K562 (cell line): ENCODE measurements at regions not wholly inside any gene's neighbourhood (a gene's known extent, or its start where the extent isn't known, plus 50 kb on each side); places are given as distances from the start of the nearest gene placed in this dataset.

Source experiments
- ATAC-seq: fragments of 200-7000 bp; cut with Tn5 transposase; 3 replicates; pipeline ENCODE4 v1.9.1; 2020; ENCODE audit warnings: moderate library complexity
- BruUV-seq: library from RNA; stranded (reverse); fragments of 400-500 nt; replicated peaks from 2 replicates; lab custom pipeline; 2021; lab: Mats Ljungman, UMichigan
- CTCF ChIA-PET: fragments of 300-600 bp; formaldehyde crosslinking; extraction: SDS; loops from one replicate; lab custom pipeline; 2021; ENCODE audit warnings: low intra/inter-chr PET ratio; lab: Yijun Ruan, JAX
- POLR2A ChIA-PET: fragments of 300-600, 350-650 bp; sonication (Branson Sonifier 250); formaldehyde crosslinking; extraction: SDS; loops from one replicate; lab custom pipeline; 2021; ENCODE audit warnings: antibody characterized with exemption, inconsistent platforms; lab: Yijun Ruan, JAX
- DNase-seq, 4 experiments: peaks; one replicate each; pipeline versions ENCODE4 v3.0.0 to v3.0.0-alpha.2; 2011 to 2018; ENCODE audit warnings: low spot score in 3 of 4, mixed read lengths in 3 of 4; ENCODE audit errors: extremely low read depth in 1 of 4
- FAIRE-seq: peaks from 2 replicates; lab custom pipeline; 2011; peaks lifted over from hg19 to GRCh38; lab: Jason Lieb, UNC
- H2AFZ ChIP-seq: 2 replicates; pipeline ENCODE4 v1.6.0; 2011; ENCODE audit warnings: low read depth, low read length, control low read depth, inconsistent platforms
- H3K27ac ChIP-seq: fragments of 200-600 bp; 3 replicates; pipeline ENCODE4 v1.8.0; 2011; ENCODE audit warnings: low read depth, mild to moderate bottlenecking, control low read depth, inconsistent platforms, low read length, moderate library complexity, mixed read lengths; ENCODE audit errors: extremely low read depth
- H3K27me3 ChIP-seq, 2 experiments: fragments of 300-600 bp in 1 of 2; 2 replicates in 1 of 2; 3 replicates in 1 of 2; pipeline versions ENCODE4 v1.6.0 to v1.8.0; 2011; ENCODE audit warnings: inconsistent platforms in 2 of 2, low read length in 2 of 2, mild to moderate bottlenecking in 1 of 2, mixed read lengths in 1 of 2, moderate library complexity in 1 of 2; ENCODE audit not compliant: control insufficient read depth in 2 of 2, insufficient read depth in 2 of 2
- H3K36me3 ChIP-seq: fragments of 300-600 bp; 3 replicates; pipeline ENCODE4 v1.8.0; 2011; ENCODE audit warnings: mild to moderate bottlenecking, low read length, inconsistent platforms; ENCODE audit not compliant: control insufficient read depth, insufficient read depth
- H3K4me1 ChIP-seq, 2 experiments: fragments of 200-600 bp in 1 of 2; replicated peaks in 1 of 2; 2 replicates in 1 of 2; 3 replicates in 1 of 2; pipeline versions ENCODE4 v1.5.1 to v1.8.0; 2011; ENCODE audit warnings: inconsistent platforms in 2 of 2, low read length in 2 of 2, mild to moderate bottlenecking in 1 of 2, mixed read lengths in 1 of 2, moderate library complexity in 1 of 2; ENCODE audit not compliant: control insufficient read depth in 2 of 2, insufficient read depth in 2 of 2
- H3K4me2 ChIP-seq: 2 replicates; pipeline ENCODE4 v1.6.1; 2011; ENCODE audit warnings: low read length, control low read depth, inconsistent platforms, mixed read lengths; ENCODE audit not compliant: insufficient read depth
- H3K4me3 ChIP-seq: fragments of 200-600 bp; sonication (generic), shearing (Covaris generic); 2 replicates; pipeline ENCODE4 v1.5.1; 2016; ENCODE audit warnings: control low read depth, inconsistent platforms
- H3K79me2 ChIP-seq: fragments of 200-600 bp; 3 replicates; pipeline ENCODE4 v1.8.0; 2011; ENCODE audit warnings: low read length, inconsistent platforms; ENCODE audit not compliant: control insufficient read depth, insufficient read depth
- H3K9ac ChIP-seq, 2 experiments: 2 replicates each; pipeline versions ENCODE4 v1.6.0 to v1.6.1; 2011; ENCODE audit warnings: low read depth in 2 of 2, low read length in 2 of 2, control low read depth in 1 of 2, inconsistent platforms in 1 of 2, mild to moderate bottlenecking in 1 of 2, mixed read lengths in 1 of 2; ENCODE audit not compliant: insufficient read depth in 1 of 2
- H3K9me1 ChIP-seq: one replicate; pipeline ENCODE4 v1.6.0; 2011; ENCODE audit warnings: inconsistent platforms, mild to moderate bottlenecking, low read length, moderate library complexity; ENCODE audit not compliant: control insufficient read depth, insufficient read depth
- H3K9me3 ChIP-seq: replicated peaks from 2 replicates; pipeline ENCODE4 v1.5.1; 2011; ENCODE audit warnings: low read depth, low read length, inconsistent platforms; ENCODE audit not compliant: control insufficient read depth, insufficient read depth
- H4K20me1 ChIP-seq: replicated peaks from 2 replicates; pipeline ENCODE4 v1.6.1; 2011; ENCODE audit warnings: low read length, inconsistent platforms, mixed read lengths; ENCODE audit not compliant: control insufficient read depth, insufficient read depth
- AFF1 ChIP-seq, 2 experiments: fragments of 450-650 bp; IDR thresholded peaks; 2 replicates each; pipeline ENCODE4 v1.6.1; 2018; ENCODE audit warnings: mild to moderate bottlenecking in 2 of 2, low read depth in 1 of 2; ENCODE audit not compliant: partially characterized antibody in 2 of 2
- CBX5 ChIP-seq: IDR thresholded peaks from 2 replicates; pipeline ENCODE4 v1.6.1; 2014; ENCODE audit warnings: low read depth, borderline replicate concordance
- PTTG1 ChIP-seq: fragments of 450-650 bp; IDR thresholded peaks from 2 replicates; pipeline ENCODE4 v1.6.1; 2016; ENCODE audit warnings: low read depth, mild to moderate bottlenecking, missing genetic modification characterization, missing compliant biosample characterization
- SFPQ ChIP-seq: fragments of 200-400 bp; formaldehyde crosslinking; IDR thresholded peaks from 2 replicates; pipeline ENCODE4 v1.6.1; 2017; ENCODE audit warnings: mild to moderate bottlenecking, low read depth, low read length, moderate library complexity
- ZFP36 ChIP-seq: fragments of 150-350 bp; IDR thresholded peaks from 2 replicates; pipeline ENCODE4 v1.6.1; 2018; ENCODE audit warnings: low read length, low read depth; ENCODE audit not compliant: partially characterized antibody
- WGBS: fragments of 100-300 bp; shearing (Covaris generic); methylation state at CpG from one replicate; pipeline ENCODE4 v1.1.6; 2016; ENCODE audit warnings: low coverage, mixed read lengths; ENCODE audit not compliant: insufficient coverage; ENCODE audit errors: missing lambda C conversion rate; 5-methylcytosine and 5-hydroxymethylcytosine counted together
- in situ Hi-C: fragments of 300-500 bp; cut with MboI; formaldehyde crosslinking; loops from 4 replicates; pipeline ENCODE4 v1.15.0; 2018; ENCODE audit warnings: inconsistent platforms, mixed read lengths
- intact Hi-C: fragments of 100-400 bp; cut with micrococcal nuclease; formaldehyde crosslinking; loops from 2 replicates; pipeline ENCODE4 v1.14.2; 2022
- TF ChIP-seq, protein P1 (sequence below): sonication (generic); formaldehyde crosslinking; IDR thresholded peaks from 2 replicates; pipeline ENCODE4 v1.8.0; 2022; ENCODE audit warnings: missing genetic modification reagents, mild to moderate bottlenecking, borderline replicate concordance

DNA sequence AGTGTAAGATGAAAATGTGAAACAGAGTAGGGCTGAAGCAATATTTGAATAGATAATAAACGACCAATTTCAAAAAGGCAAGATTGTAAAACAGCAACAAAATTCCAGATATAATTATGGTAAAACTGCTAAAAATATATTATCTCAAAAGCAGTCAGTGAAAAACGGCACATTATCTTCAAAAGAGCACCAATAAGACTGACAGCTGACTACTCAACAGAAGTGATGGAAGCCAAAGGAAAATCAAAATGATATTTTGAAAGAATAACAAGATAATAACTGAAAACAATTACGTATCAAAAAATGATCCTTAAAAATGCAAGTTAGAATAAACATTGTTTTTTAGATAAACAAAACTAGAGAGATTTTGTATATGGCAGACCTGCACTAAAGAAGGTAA lies 920.6 kb upstream of the FAM98A start:
- BruUV-seq: no TSS peak
- no peak for DNase-seq
- no peaks in the 10 kb centered on the region for H3K36me3 ChIP-seq
- H3K79me2 ChIP-seq: no peaks in the 10 kb centered on the region
- no peak overlapping the region for H2AFZ ChIP-seq
- FAIRE-seq: no peak
- 0% methylated on average over 3 of the region's 3 CpGs for WGBS
- TF ChIP-seq CBX5 (0 out of 2 replicates have a peak, but pooled peaks have one; percentile 47), ZFP36 (no peak), PTTG1 (no peak), SFPQ (no peak), AFF1 (IDR thresholded peaks at IDR 0.05; ENCODE audit: low read depth in 1 of 2, partially characterized antibody in 2 of 2) (no peak)
- TF ChIP-seq, protein P1, sequence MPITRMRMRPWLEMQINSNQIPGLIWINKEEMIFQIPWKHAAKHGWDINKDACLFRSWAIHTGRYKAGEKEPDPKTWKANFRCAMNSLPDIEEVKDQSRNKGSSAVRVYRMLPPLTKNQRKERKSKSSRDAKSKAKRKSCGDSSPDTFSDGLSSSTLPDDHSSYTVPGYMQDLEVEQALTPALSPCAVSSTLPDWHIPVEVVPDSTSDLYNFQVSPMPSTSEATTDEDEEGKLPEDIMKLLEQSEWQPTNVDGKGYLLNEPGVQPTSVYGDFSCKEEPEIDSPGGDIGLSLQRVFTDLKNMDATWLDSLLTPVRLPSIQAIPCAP (CRISPR knock-in tag): no peak
- H3K4me3 ChIP-seq: no peak overlapping the region
- POLR2A ChIA-PET: no interaction called here
- no peak overlapping the region for H3K9ac ChIP-seq
- H3K4me2 ChIP-seq: no peak overlapping the region
- H3K9me1 ChIP-seq: no peaks in the 10 kb centered on the region
- no peaks in the 10 kb centered on the region for H4K20me1 ChIP-seq
- no peaks in the 10 kb centered on the region for H3K27me3 ChIP-seq
- H3K9me3 ChIP-seq: no peaks in the 10 kb centered on the region
- no peak overlapping the region for H3K27ac ChIP-seq
- no peak for ATAC-seq
- CTCF ChIA-PET: no interaction called here
- in situ Hi-C loops: no loop called here
- H3K4me1 ChIP-seq: no peaks in the 10 kb centered on the region
- intact Hi-C loops: no loop called here
